GM23248 (cell line): ENCODE measurements at regions not wholly inside any gene's neighbourhood (a gene's known extent, or its start where the extent isn't known, plus 50 kb on each side); places are given as distances from the start of the nearest gene placed in this dataset.

Experiments used
- EZH2 ChIP-seq: fragments of 200-600 bp; sonication (generic); IDR thresholded peaks from 2 replicates; pipeline ENCODE4 v1.6.1; 2018; ENCODE audit warnings: antibody characterized with exemption, mild to moderate bottlenecking; ENCODE audit not compliant: insufficient read depth, poor library complexity, severe bottlenecking
- EZH2phosphoT487 ChIP-seq: fragments of 200-600 bp; sonication (generic); IDR thresholded peaks from 2 replicates; pipeline ENCODE4 v1.6.1; 2018; ENCODE audit warnings: antibody characterized with exemption, moderate library complexity, mild to moderate bottlenecking, low read depth; ENCODE audit not compliant: insufficient read depth

DNA sequence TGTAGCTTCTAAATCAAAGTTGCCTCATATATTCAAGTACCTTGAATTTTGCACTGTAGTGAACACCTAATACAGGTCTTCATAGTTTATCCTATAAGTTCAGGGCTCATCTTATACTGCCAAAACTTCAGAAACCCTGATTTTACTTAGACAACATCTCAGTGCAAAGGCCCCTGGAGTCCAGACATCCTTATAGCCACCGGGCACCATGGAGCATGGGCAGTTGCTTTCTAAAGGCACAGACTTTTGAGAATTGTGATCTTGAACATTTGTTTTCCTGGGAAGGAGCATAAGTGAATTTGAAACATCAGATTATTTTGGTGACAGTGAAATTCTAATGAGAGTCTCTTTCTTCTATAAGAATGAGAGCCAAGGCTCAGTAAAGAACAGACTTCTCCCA is 292.3 kb downstream of the CYRIA start:
- TF ChIP-seq EZH2 (no peak), EZH2phosphoT487 (no peak)
